Endothelial cell of umbilical vein (primary cell): ENCODE measurements at regions not wholly inside any gene's neighbourhood (a gene's known extent, or its start where the extent isn't known, plus 50 kb on each side); places are given as distances from the start of the nearest gene placed in this dataset.

Experiments used
- BruUV-seq: library from RNA; stranded (reverse); fragments of 400-500 nt; replicated peaks from 2 replicates; lab custom pipeline; 2021; lab: Mats Ljungman, UMichigan
- CTCF ChIA-PET: fragments of 300-600, 350-600 bp; sonication (Branson Sonifier 250); formaldehyde crosslinking; loops from one replicate; lab custom pipeline; 2021; ENCODE audit warnings: antibody characterized with exemption, inconsistent platforms; lab: Charles Lee
- POLR2A ChIA-PET: fragments of 300-600, 350-600 bp; sonication (Branson Sonifier 250); formaldehyde crosslinking; loops from one replicate; lab custom pipeline; 2021; ENCODE audit warnings: antibody characterized with exemption, inconsistent platforms; lab: Charles Lee
- DNase-seq: peaks from one replicate; pipeline ENCODE4 v3.0.0-alpha.2; 2011; ENCODE audit warnings: low read depth, low spot score
- FAIRE-seq: peaks from 2 replicates; lab custom pipeline; 2011; peaks lifted over from hg19 to GRCh38; lab: Jason Lieb, UNC
- H2AFZ ChIP-seq: 2 replicates; pipeline ENCODE4 v1.6.0; 2012; ENCODE audit warnings: low read depth, low read length, control low read depth, inconsistent platforms
- H3K27ac ChIP-seq: 2 replicates; pipeline ENCODE4 v1.5.1; 2011; ENCODE audit warnings: low read depth, mild to moderate bottlenecking, control low read depth, low read length, moderate library complexity; ENCODE audit not compliant: insufficient read depth
- H3K27me3 ChIP-seq, 2 experiments: 2 replicates each; pipeline versions ENCODE4 v1.6.0 to v1.6.1; 2011; ENCODE audit warnings: low read length in 2 of 2, mixed read lengths in 1 of 2; ENCODE audit not compliant: control insufficient read depth in 2 of 2, insufficient read depth in 2 of 2
- H3K36me3 ChIP-seq, 2 experiments: 2 replicates in 1 of 2; 3 replicates in 1 of 2; pipeline ENCODE4 v1.5.1; 2011; ENCODE audit warnings: low read length in 2 of 2, mild to moderate bottlenecking in 1 of 2, moderate library complexity in 1 of 2; ENCODE audit not compliant: control insufficient read depth in 2 of 2, insufficient read depth in 2 of 2; ENCODE audit errors: extremely low read depth in 1 of 2
- H3K4me1 ChIP-seq: 3 replicates; pipeline ENCODE4 v1.5.1; 2011; ENCODE audit warnings: mild to moderate bottlenecking, low read length; ENCODE audit not compliant: control insufficient read depth, insufficient read depth; ENCODE audit errors: extremely low read depth
- H3K4me2 ChIP-seq: 2 replicates; pipeline ENCODE4 v1.6.1; 2011; ENCODE audit warnings: low read length, control low read depth, mixed read lengths; ENCODE audit not compliant: insufficient read depth
- H3K4me3 ChIP-seq, 3 experiments: fragments of 200-600 bp in 1 of 3; sonication (generic), shearing (Covaris generic) in 1 of 3; replicated peaks in 1 of 3; 2 replicates each; pipeline ENCODE4 v1.5.1; 2011 to 2016; ENCODE audit warnings: control low read depth in 3 of 3, low read length in 3 of 3, mild to moderate bottlenecking in 2 of 3, inconsistent platforms in 1 of 3, low read depth in 1 of 3, moderate library complexity in 1 of 3; ENCODE audit not compliant: insufficient read depth in 1 of 3
- H3K79me2 ChIP-seq: 2 replicates; pipeline ENCODE4 v1.6.0; 2012; ENCODE audit warnings: low read length, inconsistent platforms; ENCODE audit not compliant: control insufficient read depth, insufficient read depth
- H3K9ac ChIP-seq: replicated peaks from 2 replicates; pipeline ENCODE3; 2011; ENCODE audit warnings: low read length, control low read depth; ENCODE audit not compliant: insufficient read depth; ENCODE audit errors: extremely low read depth
- H3K9me1 ChIP-seq: replicated peaks from 3 replicates; pipeline ENCODE4 v1.6.0; 2011; ENCODE audit warnings: mild to moderate bottlenecking, low read length; ENCODE audit not compliant: control insufficient read depth, insufficient read depth; ENCODE audit errors: extremely low read depth
- H3K9me3 ChIP-seq: replicated peaks from 2 replicates; pipeline ENCODE4 v1.5.1; 2012; ENCODE audit warnings: low read length, inconsistent platforms; ENCODE audit not compliant: control insufficient read depth, insufficient read depth
- H4K20me1 ChIP-seq: replicated peaks from 2 replicates; pipeline ENCODE3; 2011; ENCODE audit warnings: mild to moderate bottlenecking, low read length; ENCODE audit not compliant: control insufficient read depth, insufficient read depth; ENCODE audit errors: extremely low read depth
- CTCF ChIP-seq, 2 donors: IDR thresholded peaks; 1 replicate in 1 of 2; 2 replicates in 1 of 2; pipeline ENCODE4 v1.5.1; 2011; ENCODE audit warnings: low read length in 2 of 2, mild to moderate bottlenecking in 2 of 2, moderate library complexity in 2 of 2, control low read depth in 1 of 2, inconsistent platforms in 1 of 2, low read depth in 1 of 2; ENCODE audit not compliant: insufficient read depth in 1 of 2; ENCODE audit errors: extremely low read depth in 1 of 2
- EZH2 ChIP-seq: IDR thresholded peaks from 2 replicates; pipeline ENCODE4 v1.6.1; 2012; ENCODE audit warnings: borderline replicate concordance, low read depth, mild to moderate bottlenecking, moderate library complexity, low read length, inconsistent platforms; ENCODE audit not compliant: severe bottlenecking
- FOS ChIP-seq: IDR thresholded peaks from 2 replicates; pipeline ENCODE4 v1.6.1; 2011; ENCODE audit warnings: mild to moderate bottlenecking, low read length, moderate library complexity, borderline replicate concordance; ENCODE audit not compliant: insufficient read depth
- GATA2 ChIP-seq: IDR thresholded peaks from 2 replicates; pipeline ENCODE4 v1.7.0; 2011; ENCODE audit warnings: low read depth, mild to moderate bottlenecking, moderate library complexity, mixed read lengths, low read length; ENCODE audit not compliant: insufficient read length, insufficient read depth
- JUN ChIP-seq: IDR thresholded peaks from 2 replicates; pipeline ENCODE4 v1.6.1; 2011; ENCODE audit warnings: borderline replicate concordance, low read depth; ENCODE audit not compliant: insufficient read length, insufficient read depth
- MAX ChIP-seq: IDR thresholded peaks from 2 replicates; pipeline ENCODE4 v1.6.1; 2011; ENCODE audit not compliant: insufficient read depth, insufficient read length
- MYC ChIP-seq: IDR thresholded peaks from one replicate; pipeline ENCODE4 v1.6.1; 2011; ENCODE audit warnings: mild to moderate bottlenecking, low read depth, low read length
- POLR2A ChIP-seq: IDR thresholded peaks from 2 replicates; pipeline ENCODE4 v1.6.1; 2012; ENCODE audit warnings: low read depth, mild to moderate bottlenecking, control low read depth, low read length
- POLR2AphosphoS5 ChIP-seq: IDR thresholded peaks from 2 replicates; pipeline ENCODE4 v1.6.1; 2012; ENCODE audit warnings: low read depth, mild to moderate bottlenecking, control low read depth, low read length, moderate library complexity; ENCODE audit not compliant: insufficient read depth
- dilution Hi-C: fragments of 300-500 bp; cut with MboI; formaldehyde crosslinking; loops from one replicate; pipeline ENCODE4 v1.15.0; 2019; ENCODE audit warnings: low sequenced_read_pairs; ENCODE audit not compliant: extremely low pct_ligation_motif_present
- intact Hi-C: fragments of 100-400 bp; cut with micrococcal nuclease; formaldehyde crosslinking; loops from one replicate; pipeline ENCODE4 v1.10.0; 2022

GRCh38 chr10:43727935-43728334 is 79.3 kb upstream of the ZNF32 start:
- DNase-seq (no peak), FAIRE-seq (no peak)
- Histone ChIP-seq H3K4me3 (no peak overlapping the region), H3K79me2 (no peaks in the 10 kb centered on the region), H4K20me1 (no peaks in the 10 kb centered on the region), H3K9me1 (no peaks in the 10 kb centered on the region), H3K4me1 (no peaks in the 10 kb centered on the region), H3K9ac (no peak overlapping the region), H3K27ac (no peak overlapping the region), H3K27me3 (no peaks in the 10 kb centered on the region), H2AFZ (no peak overlapping the region), H3K36me3 (no peaks in the 10 kb centered on the region), H3K4me2 (no peak overlapping the region), H3K9me3 (no peaks in the 10 kb centered on the region)
- dilution Hi-C loops (no loop called here), intact Hi-C loops (no loop called here)
- ChIA-PET CTCF (no interaction called here), POLR2A (no interaction called here)
- TF ChIP-seq MYC (no peak), POLR2A (no peak), EZH2 (no peak), FOS (no peak), GATA2 (no peak), POLR2AphosphoS5 (no peak), CTCF (IDR thresholded peaks at IDR 0.05; ENCODE audit: extremely low read depth in 1 of 2, insufficient read depth in 1 of 2, low read depth in 1 of 2, low read length in 2 of 2) (no peak)
- BruUV-seq: no TSS peak

GRCh38 chr10:43715334-43715733 is 66.7 kb upstream of the ZNF32 start:
- intact Hi-C loops (no loop called here), dilution Hi-C loops (no loop called here)
- no TSS peak for BruUV-seq
- FAIRE-seq (no peak), DNase-seq (no peak)
- H3K9me1 ChIP-seq: no peaks in the 10 kb centered on the region
- no peaks in the 10 kb centered on the region for H3K4me1 ChIP-seq
- no peaks in the 10 kb centered on the region for H3K27me3 ChIP-seq
- H3K4me3 ChIP-seq: no peak overlapping the region
- H2AFZ ChIP-seq: no peak overlapping the region
- no peak overlapping the region for H3K9ac ChIP-seq
- H3K9me3 ChIP-seq: no peaks in the 10 kb centered on the region
- H3K36me3 ChIP-seq: no peaks in the 10 kb centered on the region
- ChIA-PET CTCF (no interaction called here), POLR2A (no interaction called here)
- TF ChIP-seq EZH2: no peak
- no peak for TF ChIP-seq FOS
- TF ChIP-seq POLR2AphosphoS5: no peak
- no peak for TF ChIP-seq CTCF (IDR thresholded peaks at IDR 0.05; ENCODE audit: extremely low read depth in 1 of 2, insufficient read depth in 1 of 2, low read depth in 1 of 2, low read length in 2 of 2)
- no peak for TF ChIP-seq JUN
- TF ChIP-seq MAX: no peak
- no peak for TF ChIP-seq MYC
- TF ChIP-seq POLR2A: no peak
- no peak for TF ChIP-seq GATA2
- H3K79me2 ChIP-seq: no peaks in the 10 kb centered on the region
- H4K20me1 ChIP-seq: no peaks in the 10 kb centered on the region
- H3K27ac ChIP-seq: no peak overlapping the region
- H3K4me2 ChIP-seq: no peak overlapping the region
